ENCODE measurements at regions not wholly inside any gene's neighbourhood (a gene's known extent, or its start where the extent isn't known, plus 50 kb on each side); places are given as distances from the start of the nearest gene placed in this dataset.
"Not testable (repeated sequence)": the region's sequence is repeated elsewhere in the genome, so short reads cannot be mapped to it uniquely, and the experiment has no call there.

DNA sequence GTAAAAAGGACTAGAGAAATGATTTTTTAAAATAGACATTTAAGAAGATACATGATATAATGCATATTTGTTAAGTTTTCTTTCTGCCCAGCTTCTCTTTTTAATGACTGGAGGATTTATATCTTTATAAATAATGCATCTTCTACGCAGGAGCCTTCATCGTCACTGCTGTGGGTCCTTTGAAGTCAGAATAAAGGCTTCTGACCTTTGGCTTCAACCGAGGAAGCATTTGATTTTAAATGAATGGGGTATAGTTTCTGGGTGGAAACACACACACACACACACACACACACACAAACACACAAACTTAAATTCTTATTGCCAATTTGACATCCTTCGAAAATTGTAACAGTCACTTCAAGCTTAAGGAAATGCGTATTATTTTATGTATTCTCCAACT lies 690.9 kb downstream of the BRINP3 start:
- TF ChIP-seq CTCF (IDR thresholded peaks at IDR 0.05; ENCODE audit: extremely low read depth, missing control alignments) = no peak
- DNase-seq (ENCODE audit: low spot score) = no peak

GRCh38 chr1:189787201-189787600 lies 690.5 kb downstream of the BRINP3 start:
- no peak for DNase-seq (ENCODE audit: low spot score)
- no peak for TF ChIP-seq CTCF (IDR thresholded peaks at IDR 0.05; ENCODE audit: extremely low read depth, missing control alignments)

- no peak for TF ChIP-seq CTCF (IDR thresholded peaks at IDR 0.05; ENCODE audit: extremely low read depth, missing control alignments)
- DNase-seq (ENCODE audit: low spot score) = no peak
Observed at GRCh38 chr1:189790335-189790734, 687.3 kb downstream of the BRINP3 start.

DNA sequence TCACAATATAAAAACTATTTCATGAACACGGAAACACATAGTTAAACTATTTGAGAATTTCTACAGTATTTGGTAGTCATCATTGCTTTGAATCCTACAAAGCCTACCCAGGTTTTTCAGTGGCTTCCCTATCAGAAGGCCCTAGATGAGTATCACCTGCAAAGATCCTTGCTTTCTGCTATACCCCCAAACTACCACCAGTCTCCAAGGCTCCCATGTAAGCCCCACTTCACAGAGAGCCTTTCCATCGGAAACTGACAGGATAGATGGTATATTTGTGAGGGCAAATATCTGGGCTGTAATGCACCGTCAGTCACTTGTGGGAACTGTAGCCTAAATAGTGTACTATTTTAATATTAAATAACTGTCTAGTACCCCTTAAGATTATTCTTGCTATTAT lies 674.3 kb downstream of the BRINP3 start:
- no peak for TF ChIP-seq CTCF (IDR thresholded peaks at IDR 0.05; ENCODE audit: extremely low read depth, missing control alignments)
- no peak for DNase-seq (ENCODE audit: low spot score)

DNA sequence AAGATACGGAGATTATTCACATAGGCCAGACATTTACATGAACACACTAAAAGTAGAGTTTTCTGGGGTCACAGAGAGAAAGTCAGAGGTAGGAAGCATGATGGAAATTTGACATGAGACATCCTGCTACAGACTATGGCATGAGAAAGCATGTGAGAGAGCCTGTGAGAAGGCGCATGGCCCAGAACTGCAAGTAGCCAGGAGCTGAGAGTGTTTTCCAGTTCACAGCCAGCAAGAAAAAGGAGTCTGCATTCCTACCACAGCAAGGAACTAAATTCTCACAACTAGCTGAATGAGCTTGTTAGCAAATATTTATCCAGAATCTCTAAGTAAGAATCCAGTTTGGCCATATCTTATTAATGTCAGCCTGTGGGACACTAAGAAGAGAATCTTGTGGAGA lies 673.3 kb downstream of the BRINP3 start:
- no peak for TF ChIP-seq CTCF (IDR thresholded peaks at IDR 0.05; ENCODE audit: extremely low read depth, missing control alignments)
- no peak for DNase-seq (ENCODE audit: low spot score)

DNA sequence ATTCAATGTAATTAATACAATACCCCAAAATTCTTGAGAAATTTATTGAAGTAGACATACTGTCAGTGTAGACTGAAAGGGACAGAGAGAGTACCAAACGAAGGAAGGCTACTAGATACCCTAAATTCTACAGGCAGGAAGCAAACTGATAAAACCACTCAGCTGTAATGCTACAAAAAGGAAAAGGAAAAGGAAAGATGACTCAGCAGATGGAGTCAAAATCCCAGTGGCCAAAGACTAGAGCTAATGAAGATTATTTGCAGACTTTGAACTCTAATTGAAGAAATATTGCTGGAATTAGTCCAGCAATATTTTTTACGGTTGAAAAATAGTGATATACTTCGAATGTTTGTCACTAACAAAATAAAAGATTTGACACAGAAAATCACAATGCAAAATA lies 671.9 kb downstream of the BRINP3 start:
- no peak for DNase-seq (ENCODE audit: low spot score)

DNA sequence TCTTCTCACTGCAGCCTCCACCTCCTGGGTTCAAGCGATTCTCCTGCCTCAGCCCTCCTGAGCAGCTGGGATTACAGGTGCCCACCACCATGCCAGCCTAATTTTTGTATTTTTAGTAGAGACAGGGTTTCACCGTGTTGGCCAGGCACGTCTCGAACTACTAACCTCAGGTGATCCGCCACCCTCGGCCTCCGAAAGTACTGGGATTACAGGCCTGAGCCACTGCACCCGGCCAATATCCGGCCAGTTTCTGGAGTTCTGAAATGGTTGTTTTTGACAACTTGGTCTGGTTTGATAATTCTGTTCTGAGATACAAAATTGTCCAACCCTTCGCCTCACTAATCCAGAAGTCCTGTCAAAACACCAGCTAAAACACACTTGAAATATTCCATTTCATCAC lies 667.0 kb downstream of the BRINP3 start:
- not testable (repeated sequence) for DNase-seq (ENCODE audit: low spot score)

More for the DNA sequence above, 671.9 kb downstream of the BRINP3 start:
- TF ChIP-seq CTCF (IDR thresholded peaks at IDR 0.05; ENCODE audit: extremely low read depth, missing control alignments) = no peak

DNA sequence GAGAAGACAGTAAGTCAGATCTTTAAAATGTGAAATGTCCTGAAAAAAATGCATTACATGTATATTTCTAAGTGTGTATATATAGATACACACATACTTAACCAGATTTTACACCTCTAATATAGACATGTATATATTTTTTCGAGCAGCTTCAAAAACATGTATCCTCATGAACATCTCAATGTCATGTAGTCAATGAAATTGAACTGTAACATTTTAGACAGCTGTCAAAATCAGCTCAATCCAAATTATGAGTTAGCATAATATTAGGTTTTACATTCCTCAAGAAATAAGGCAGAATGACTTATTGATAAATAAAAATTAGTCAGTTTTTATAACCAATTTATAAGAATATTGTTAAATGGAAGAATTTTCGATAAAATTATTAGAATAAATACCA lies 665.7 kb downstream of the BRINP3 start:
- TF ChIP-seq CTCF (IDR thresholded peaks at IDR 0.05; ENCODE audit: extremely low read depth, missing control alignments) = no peak
- no peak for DNase-seq (ENCODE audit: low spot score)
